Gastrocnemius medialis (tissue), 4 donors: ENCODE measurements at regions not wholly inside any gene's neighbourhood (a gene's known extent, or its start where the extent isn't known, plus 50 kb on each side); places are given as distances from the start of the nearest gene placed in this dataset.

Experiments used
- ATAC-seq, 2 donors: fragments of 150-250 bp; one replicate each; pipeline ENCODE4 v1.9.1; 2016
- DNase-seq, 2 donors: peaks; one replicate each; pipeline ENCODE4 v3.0.0-alpha.2; 2019
- H3K27ac ChIP-seq, 4 donors: fragments of 200-600 bp; sonication (generic); 1 replicate in 1 of 4; 2 replicates in 3 of 4; pipeline ENCODE4 v1.5.1; 2016 to 2018; ENCODE audit warnings: mild to moderate bottlenecking in 2 of 4, moderate library complexity in 1 of 4
- H3K27me3 ChIP-seq, 3 donors: fragments of 200-600 bp; sonication (generic) in 2 of 3; 1 replicate in 1 of 3; 2 replicates in 2 of 3; pipeline versions ENCODE4 v1.5.1 to v1.6.0; 2016 to 2019; ENCODE audit warnings: mild to moderate bottlenecking in 1 of 3, moderate library complexity in 1 of 3
- H3K36me3 ChIP-seq, 2 donors: fragments of 200-600 bp; sonication (generic) in 1 of 2; one replicate each; pipeline ENCODE4 v1.5.1; 2017 to 2018
- H3K4me1 ChIP-seq, 2 donors: fragments of 200-600 bp; sonication (generic) in 1 of 2; one replicate each; pipeline ENCODE4 v1.5.1; 2016 to 2017; ENCODE audit warnings: mild to moderate bottlenecking in 2 of 2
- H3K4me3 ChIP-seq, 4 donors: fragments of 200-600 bp; sonication (generic) in 3 of 4; 1 replicate in 1 of 4; 2 replicates in 3 of 4; pipeline ENCODE4 v1.5.1; 2016 to 2019; ENCODE audit warnings: mild to moderate bottlenecking in 2 of 4
- H3K9me3 ChIP-seq, 3 donors: fragments of 200-600 bp; sonication (generic) in 2 of 3; 1 replicate in 1 of 3; 2 replicates in 2 of 3; pipeline ENCODE4 v1.5.1; 2016 to 2019
- CTCF ChIP-seq, 5 experiments: fragments of 450-650 bp in 3 of 5; fragments of 200-600 bp in 2 of 5; sonication (generic) in 2 of 5; IDR thresholded peaks in 4 of 5; conservative IDR thresholded peaks in 1 of 5; 1 replicate in 4 of 5; 2 replicates in 1 of 5; pipeline ENCODE4 v1.5.1; 2016 to 2019; ENCODE audit warnings: antibody characterized with exemption in 5 of 5, mild to moderate bottlenecking in 3 of 5, moderate library complexity in 3 of 5
- POLR2A ChIP-seq, 2 donors: fragments of 450-650 bp; IDR thresholded peaks; one replicate each; pipeline ENCODE4 v1.6.1; 2017; ENCODE audit warnings: antibody characterized with exemption in 2 of 2, mild to moderate bottlenecking in 2 of 2, moderate library complexity in 2 of 2
- in situ Hi-C, 4 donors: fragments of 200-750 bp; cut with MboI; loops; one replicate each; pipeline versions ENCODE4 v1.15.0 to v1.8.0; 2017; ENCODE audit warnings: low sequenced_read_pairs in 4 of 4
- intact Hi-C: fragments of 100-400 bp; cut with DNase I; formaldehyde crosslinking; loops from one replicate; pipeline ENCODE4 v1.15.1; 2023; ENCODE audit warnings: low total_unique reads

- no peak for TF ChIP-seq CTCF (IDR thresholded peaks at IDR 0.05 in 4 of 5, conservative IDR thresholded peaks at IDR 0.05 in 1 of 5)
- TF ChIP-seq POLR2A (IDR thresholded peaks at IDR 0.05): no peak
- ATAC-seq (no peak), DNase-seq (no peak)
- H3K9me3 ChIP-seq: no peaks in the 10 kb centered on the region
- no peaks in the 10 kb centered on the region for H3K36me3 ChIP-seq
- in situ Hi-C loops: no loop called here
- no peak overlapping the region for H3K4me3 ChIP-seq
- no peaks in the 10 kb centered on the region for H3K27me3 ChIP-seq
- intact Hi-C loops: no loop called here
- H3K4me1 ChIP-seq: no peaks in the 10 kb centered on the region
- H3K27ac ChIP-seq: no peak overlapping the region
Measured at GRCh38 chr18:77397617-77398016, 148.0 kb downstream of the GALR1 start.

DNA sequence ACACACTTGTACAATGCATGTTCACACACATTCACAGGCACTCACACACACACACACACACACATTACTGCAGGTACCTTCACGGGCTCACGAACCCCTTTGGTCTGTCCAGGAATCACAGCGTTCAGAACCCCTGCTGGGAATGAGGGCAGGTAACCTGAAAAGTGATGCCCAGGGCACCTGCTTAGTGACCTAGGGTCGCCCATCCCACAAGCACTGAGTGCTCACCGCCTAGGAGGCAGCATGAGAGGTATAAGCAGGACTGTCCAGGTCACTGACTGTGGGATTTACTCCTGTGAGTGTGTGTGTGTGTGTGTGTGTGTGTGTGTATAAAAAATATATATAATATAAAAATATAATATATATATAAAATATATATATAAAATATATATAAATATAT is 150.9 kb downstream of the GALR1 start:
- DNase-seq (no peak), ATAC-seq (no peak)
- H3K4me1 ChIP-seq: no peaks in the 10 kb centered on the region
- in situ Hi-C loops: no loop called here
- H3K27me3 ChIP-seq: no peaks in the 10 kb centered on the region
- H3K27ac ChIP-seq: no peak overlapping the region
- H3K4me3 ChIP-seq: no peak overlapping the region
- TF ChIP-seq CTCF (IDR thresholded peaks at IDR 0.05 in 4 of 5, conservative IDR thresholded peaks at IDR 0.05 in 1 of 5) (no peak), POLR2A (IDR thresholded peaks at IDR 0.05) (no peak)
- intact Hi-C loops: no loop called here
- no peaks in the 10 kb centered on the region for H3K9me3 ChIP-seq
- H3K36me3 ChIP-seq: no peaks in the 10 kb centered on the region

DNA sequence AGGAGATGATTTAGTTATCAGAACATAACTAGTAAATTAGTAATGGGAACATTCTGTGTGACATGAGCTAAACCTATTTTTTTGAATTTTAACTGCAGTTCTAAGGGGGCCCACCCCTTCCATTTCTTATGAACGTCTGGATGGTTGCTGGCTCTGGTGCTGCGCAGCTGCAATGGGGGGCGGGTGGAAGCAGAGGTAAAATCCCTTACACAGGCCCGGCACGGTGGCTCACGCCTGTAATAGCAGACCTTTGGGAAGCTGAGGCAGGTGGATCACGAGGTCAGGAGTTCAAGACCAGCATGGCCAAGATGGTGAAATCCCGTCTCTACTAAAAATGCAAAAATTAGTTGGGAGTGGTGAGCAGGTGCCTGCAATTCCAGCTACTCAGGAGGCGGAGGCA is 151.5 kb downstream of the GALR1 start:
- DNase-seq: no peak
- Histone ChIP-seq H3K27ac (no peak overlapping the region), H3K27me3 (no peaks in the 10 kb centered on the region), H3K9me3 (no peaks in the 10 kb centered on the region), H3K4me3 (no peak overlapping the region), H3K36me3 (no peaks in the 10 kb centered on the region), H3K4me1 (no peaks in the 10 kb centered on the region)
- intact Hi-C loops: no loop called here
- TF ChIP-seq CTCF (IDR thresholded peaks at IDR 0.05 in 4 of 5, conservative IDR thresholded peaks at IDR 0.05 in 1 of 5): no peak
- TF ChIP-seq POLR2A (IDR thresholded peaks at IDR 0.05): no peak
- no peak for ATAC-seq
- in situ Hi-C loops: no loop called here

DNA sequence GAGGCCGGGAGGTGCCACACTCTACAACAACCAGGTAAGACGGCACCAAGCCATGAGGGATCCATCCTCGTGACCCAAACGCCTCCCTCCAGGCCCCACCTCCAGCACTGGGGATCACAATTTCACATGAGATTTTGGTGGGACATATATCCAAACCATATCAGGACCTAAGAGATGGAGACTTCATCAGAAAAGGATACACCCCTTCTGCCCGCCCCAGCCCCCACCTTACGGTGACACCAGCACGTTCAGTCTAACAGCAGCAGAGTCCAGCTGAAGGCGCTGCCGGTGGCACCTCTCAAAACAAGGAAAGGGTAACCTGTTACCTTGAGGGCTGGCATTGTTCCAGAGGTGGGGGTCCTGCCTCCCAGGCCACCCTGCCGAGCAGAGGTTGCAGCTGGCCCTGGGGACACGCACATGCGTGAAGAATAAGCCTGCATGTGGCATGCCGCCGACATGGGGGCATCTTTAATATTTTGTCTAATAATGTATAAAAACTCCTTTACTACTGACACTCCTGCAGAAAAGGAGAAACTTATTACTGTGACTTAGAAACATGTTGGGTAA is 154.4 kb downstream of the GALR1 start:
- Histone ChIP-seq H3K4me3 (no peak overlapping the region), H3K9me3 (no peaks in the 10 kb centered on the region), H3K4me1 (no peaks in the 10 kb centered on the region), H3K27me3 (no peaks in the 10 kb centered on the region), H3K27ac (no peak overlapping the region), H3K36me3 (no peaks in the 10 kb centered on the region)
- DNase-seq (no peak), ATAC-seq (no peak)
- intact Hi-C loops: no loop called here
- in situ Hi-C loops: no loop called here
- TF ChIP-seq CTCF (IDR thresholded peaks at IDR 0.05 in 4 of 5, conservative IDR thresholded peaks at IDR 0.05 in 1 of 5) (no peak), POLR2A (IDR thresholded peaks at IDR 0.05) (no peak)

DNA sequence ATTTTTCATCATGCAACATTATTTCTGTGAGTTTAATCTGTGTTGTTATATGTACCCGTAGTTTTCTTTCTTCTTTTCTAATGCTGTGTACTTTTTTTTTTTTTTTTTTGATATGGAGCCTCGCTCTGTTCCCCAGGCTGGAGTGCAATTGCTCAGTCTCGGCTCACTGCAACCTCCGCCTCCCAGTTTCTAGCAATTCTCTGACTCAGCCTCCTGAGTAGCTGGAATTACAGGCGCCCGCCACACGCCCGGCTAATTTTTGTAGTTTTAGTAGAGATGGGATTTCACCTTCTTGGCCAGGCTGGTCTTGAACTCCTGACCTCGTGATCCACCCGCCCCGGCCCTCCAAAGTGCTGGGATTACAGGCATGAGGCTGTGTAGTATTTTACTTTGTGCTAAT is 155.4 kb downstream of the GALR1 start:
- no peaks in the 10 kb centered on the region for H3K4me1 ChIP-seq
- no peak overlapping the region for H3K27ac ChIP-seq
- no peaks in the 10 kb centered on the region for H3K9me3 ChIP-seq
- DNase-seq (no peak), ATAC-seq (no peak)
- intact Hi-C loops: no loop called here
- no peaks in the 10 kb centered on the region for H3K36me3 ChIP-seq
- TF ChIP-seq CTCF (IDR thresholded peaks at IDR 0.05 in 4 of 5, conservative IDR thresholded peaks at IDR 0.05 in 1 of 5): no peak
- TF ChIP-seq POLR2A (IDR thresholded peaks at IDR 0.05): no peak
- H3K4me3 ChIP-seq: no peak overlapping the region
- no peaks in the 10 kb centered on the region for H3K27me3 ChIP-seq
- in situ Hi-C loops: no loop called here
